Motor neuron (in vitro differentiated cells): ENCODE measurements at regions not wholly inside any gene's neighbourhood (a gene's known extent, or its start where the extent isn't known, plus 50 kb on each side); places are given as distances from the start of the nearest gene placed in this dataset.

Experiments used
- ATAC-seq, 8 experiments: fragments of 200-7000 bp; cut with Tn5 transposase; replicated peaks in 6 of 8; 2 replicates each; pipeline ENCODE4 v1.8.0; 2021; ENCODE audit warnings: mild to moderate bottlenecking in 8 of 8, moderate library complexity in 8 of 8
- H3K27ac ChIP-seq, 2 donors: fragments of 250-450 bp; sonication (Bioruptor Pico); 2 replicates each; pipeline ENCODE4 v1.9.0; 2021; ENCODE audit warnings: antibody characterized with exemption in 2 of 2, mild to moderate bottlenecking in 2 of 2, moderate library complexity in 1 of 2
- H3K4me1 ChIP-seq, 2 donors: fragments of 250-450 bp; sonication (Bioruptor Pico); replicated peaks in 1 of 2; 2 replicates each; pipeline ENCODE4 v1.6.1; 2021; ENCODE audit warnings: antibody characterized with exemption in 2 of 2, mild to moderate bottlenecking in 2 of 2, moderate library complexity in 1 of 2
- H3K4me3 ChIP-seq, 5 donors: fragments of 250-450 bp; sonication (Bioruptor Pico); 2 replicates each; pipeline ENCODE4 v1.9.0; 2021; ENCODE audit warnings: antibody characterized with exemption in 5 of 5, mild to moderate bottlenecking in 5 of 5, moderate library complexity in 4 of 5
- WGBS, 10 experiments: fragments of 450-650 bp; shearing (Covaris generic); methylation state at CpG; one replicate each; pipeline ENCODE4 v1.0.0; 2022; 5-methylcytosine and 5-hydroxymethylcytosine counted together
- in situ Hi-C, 9 experiments: fragments of 400-800 bp; cut with MboI; loops; one replicate each; pipeline ENCODE4 v1.15.0; 2021; ENCODE audit warnings: low sequenced_read_pairs in 9 of 9, low pct_unique_long_range_greater_than_20kb in 2 of 9; ENCODE audit not compliant: unreplicated experiment in 9 of 9

GRCh38 chr7:130946114-130946513, 212.1 kb upstream of the KLF14 start:
- Histone ChIP-seq H3K4me1 (peaks cover 0 to 12% of the 10 kb centered on the region in 2 donors), H3K27ac (no peak overlapping the region), H3K4me3 (no peak overlapping the region)
- WGBS, 10 experiments: 64 to 100% (median 92%) methylated on average over 1 of the region's 1 CpG; no CpG with 5 or more reads in 1 of the 10 experiments
- in situ Hi-C loops: no loop called here
- ATAC-seq: no peak

- peaks cover 0 to 10% of the 10 kb centered on the region in 2 donors for H3K4me1 ChIP-seq
- WGBS, 10 experiments: 78 to 100% (median 96%) methylated on average over 2 to 6 of the region's 6 CpGs
- no peak overlapping the region for H3K27ac ChIP-seq
- no peak overlapping the region for H3K4me3 ChIP-seq
- in situ Hi-C loops: no loop called here
- ATAC-seq: no peak
These were observed 214.0 kb upstream of the KLF14 start for GRCh38 chr7:130947792-130948580.

GRCh38 chr7:130948822-130949221, 214.8 kb upstream of the KLF14 start:
- ATAC-seq: no peak
- Histone ChIP-seq H3K4me1 (peaks cover 0 to 2% of the 10 kb centered on the region in 2 donors), H3K4me3 (no peak overlapping the region), H3K27ac (no peak overlapping the region)
- in situ Hi-C loops: no loop called here
- 60 to 100% (median 100%) methylated on average over 1 of the region's 1 CpG; no CpG with 5 or more reads in 4 of the 10 experiments for WGBS, 10 experiments

GRCh38 chr7:130949550-130949949, 215.5 kb upstream of the KLF14 start:
- WGBS, 10 experiments: 80 to 100% (median 100%) methylated on average over 1 to 2 of the region's 2 CpGs; no CpG with 5 or more reads in 3 of the 10 experiments

GRCh38 chr7:130950054-130950453, 216.0 kb upstream of the KLF14 start:
- Histone ChIP-seq H3K4me1 (no peaks in the 10 kb centered on the region), H3K27ac (no peak overlapping the region), H3K4me3 (no peak overlapping the region)
- no peak for ATAC-seq
- 50 to 100% (median 71%) methylated on average over 1 of the region's 1 CpG; no CpG with 5 or more reads in 5 of the 10 experiments for WGBS, 10 experiments
- in situ Hi-C loops: no loop called here

More at GRCh38 chr7:130949550-130949949, 215.5 kb upstream of the KLF14 start:
- Histone ChIP-seq H3K4me1 (no peaks in the 10 kb centered on the region), H3K27ac (no peak overlapping the region), H3K4me3 (no peak overlapping the region)
- no peak for ATAC-seq
- in situ Hi-C loops: no loop called here

GRCh38 chr7:130950741-130951140, 216.7 kb upstream of the KLF14 start:
- H3K27ac ChIP-seq: no peak overlapping the region
- 72 to 100% (median 86%) methylated on average over 1 to 6 of the region's 6 CpGs; no CpG with 5 or more reads in 3 of the 10 experiments for WGBS, 10 experiments
- H3K4me1 ChIP-seq: no peaks in the 10 kb centered on the region
- no peak overlapping the region for H3K4me3 ChIP-seq
- in situ Hi-C loops: no loop called here
- no peak for ATAC-seq

- H3K4me1 ChIP-seq: no peaks in the 10 kb centered on the region
- ATAC-seq: no peak
- in situ Hi-C loops: no loop called here
- peak overlapping the region in 1 of 2 donors; percentile 50 for H3K27ac ChIP-seq
- 40 to 100% (median 93%) methylated on average over 1 to 9 of the region's 14 CpGs for WGBS, 10 experiments
- no peak overlapping the region for H3K4me3 ChIP-seq
These were observed 217.4 kb upstream of the KLF14 start for GRCh38 chr7:130951303-130951975.

- no peak overlapping the region for H3K4me3 ChIP-seq
- in situ Hi-C loops: no loop called here
- WGBS, 10 experiments: 33 to 94% (median 79%) methylated on average over 1 to 13 of the region's 16 CpGs
- ATAC-seq: peak in 1 of 8 experiments; percentile 8
- H3K4me1 ChIP-seq: no peaks in the 10 kb centered on the region
- peak overlapping the region in 1 of 2 donors; percentile 50 for H3K27ac ChIP-seq
These were observed 218.2 kb upstream of the KLF14 start for GRCh38 chr7:130951976-130952876.

- no peak overlapping the region for H3K27ac ChIP-seq
- in situ Hi-C loops: no loop called here
- WGBS, 10 experiments: 71 to 100% (median 88%) methylated on average over 1 to 4 of the region's 4 CpGs; no CpG with 5 or more reads in 1 of the 10 experiments
- no peak for ATAC-seq
- no peaks in the 10 kb centered on the region for H3K4me1 ChIP-seq
- H3K4me3 ChIP-seq: no peak overlapping the region
These were observed 219.2 kb upstream of the KLF14 start for GRCh38 chr7:130953196-130953595.

- ATAC-seq: no peak
- no peak overlapping the region for H3K27ac ChIP-seq
- 81 to 100% (median 94%) methylated on average over 1 to 6 of the region's 6 CpGs for WGBS, 10 experiments
- H3K4me1 ChIP-seq: no peaks in the 10 kb centered on the region
- in situ Hi-C loops: no loop called here
- no peak overlapping the region for H3K4me3 ChIP-seq
These were observed 221.0 kb upstream of the KLF14 start for GRCh38 chr7:130954918-130955564.

GRCh38 chr7:130955565-130955919, 221.5 kb upstream of the KLF14 start:
- in situ Hi-C loops: no loop called here
- Histone ChIP-seq H3K4me1 (no peaks in the 10 kb centered on the region), H3K27ac (no peak overlapping the region), H3K4me3 (no peak overlapping the region)
- ATAC-seq: no peak

GRCh38 chr7:130956417-130957136, 222.6 kb upstream of the KLF14 start:
- Histone ChIP-seq H3K27ac (no peak overlapping the region), H3K4me1 (no peaks in the 10 kb centered on the region), H3K4me3 (no peak overlapping the region)
- no peak for ATAC-seq
- in situ Hi-C loops: no loop called here
- 78 to 100% (median 95%) methylated on average over 1 to 7 of the region's 7 CpGs for WGBS, 10 experiments
